ENCODE measurements at regions not wholly inside any gene's neighbourhood (a gene's known extent, or its start where the extent isn't known, plus 50 kb on each side); places are given as distances from the start of the nearest gene placed in this dataset.

- Histone ChIP-seq H3K79me2 (ENCODE audit: insufficient read depth) (no peaks in the 10 kb centered on the region), H3K4me2 (no peak overlapping the region), H3K4me3 (ENCODE audit: low read depth in 2 of 2, low read length in 1 of 2) (no peak overlapping the region), H3K9me2 (no peaks in the 10 kb centered on the region), H3K36me3 (replicated peaks in 1 of 2; ENCODE audit: control insufficient read depth in 1 of 2, insufficient read depth in 2 of 2, low read length in 1 of 2) (no peaks in the 10 kb centered on the region), H3K27me3 (ENCODE audit: insufficient read depth) (no peaks in the 10 kb centered on the region), H3K9me3 (no peaks in the 10 kb centered on the region), H3K9ac (no peak overlapping the region), H3K27ac (ENCODE audit: low read depth in 2 of 2, low read length in 1 of 2) (no peak overlapping the region), H4K20me1 (ENCODE audit: insufficient read depth) (no peaks in the 10 kb centered on the region), H2AFZ (ENCODE audit: low read depth) (no peak overlapping the region), H3K4me1 (ENCODE audit: control insufficient read depth in 1 of 2, insufficient read depth in 2 of 2, low read depth in 1 of 2, low read length in 1 of 2) (peaks cover 0 to 14% of the 10 kb centered on the region in 2 experiments; a peak in 1 of 4 replicates), H3F3A (replicated peaks; ENCODE audit: insufficient read depth) (no peaks in the 10 kb centered on the region)
- CTCF ChIA-PET: no interaction called here
- TF ChIP-seq NFIC (IDR thresholded peaks at IDR 0.05; ENCODE audit: borderline replicate concordance): no peak
- TF ChIP-seq FOXJ3 (CRISPR knock-in tag; IDR thresholded peaks at IDR 0.05): no peak
- DNase-seq: no peak
- POLR2A ChIA-PET: no interaction called here
Observed at GRCh38 chr4:98749206-98749605, 90.8 kb upstream of the TSPAN5 start.

DNA sequence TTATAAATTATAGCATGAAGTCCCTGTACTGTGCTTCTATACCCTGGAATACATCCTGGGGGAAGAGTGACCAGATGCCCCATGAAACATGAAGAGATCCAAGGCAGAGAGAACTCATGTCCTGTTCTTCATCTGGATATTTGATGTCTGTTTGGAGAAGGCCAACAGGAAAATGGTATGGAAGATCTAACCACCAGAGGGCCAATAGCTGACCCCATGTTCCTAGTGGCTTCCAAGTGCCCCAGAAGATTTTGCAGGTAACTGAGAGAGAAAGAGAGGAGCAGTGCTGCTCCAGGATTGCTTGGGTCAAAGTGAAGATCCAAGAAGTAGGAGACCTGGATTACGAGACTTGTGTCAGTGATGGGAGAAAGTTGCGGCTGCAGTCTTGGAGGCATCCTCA, 90.2 kb upstream of the TSPAN5 start:
- Histone ChIP-seq H3K9me3 (no peaks in the 10 kb centered on the region), H3K79me2 (ENCODE audit: insufficient read depth) (no peaks in the 10 kb centered on the region), H3K9ac (no peak overlapping the region), H4K20me1 (ENCODE audit: insufficient read depth) (no peaks in the 10 kb centered on the region), H3K36me3 (replicated peaks in 1 of 2; ENCODE audit: control insufficient read depth in 1 of 2, insufficient read depth in 2 of 2, low read length in 1 of 2) (no peaks in the 10 kb centered on the region), H3K4me1 (ENCODE audit: control insufficient read depth in 1 of 2, insufficient read depth in 2 of 2, low read depth in 1 of 2, low read length in 1 of 2) (peaks cover 0 to 14% of the 10 kb centered on the region in 2 experiments; a peak in 1 of 4 replicates), H3F3A (replicated peaks; ENCODE audit: insufficient read depth) (no peaks in the 10 kb centered on the region), H3K9me2 (no peaks in the 10 kb centered on the region), H3K4me2 (no peak overlapping the region), H3K4me3 (ENCODE audit: low read depth in 2 of 2, low read length in 1 of 2) (no peak overlapping the region), H2AFZ (ENCODE audit: low read depth) (no peak overlapping the region), H3K27me3 (ENCODE audit: insufficient read depth) (no peaks in the 10 kb centered on the region), H3K27ac (ENCODE audit: low read depth in 2 of 2, low read length in 1 of 2) (no peak overlapping the region)
- TF ChIP-seq, protein P1, sequence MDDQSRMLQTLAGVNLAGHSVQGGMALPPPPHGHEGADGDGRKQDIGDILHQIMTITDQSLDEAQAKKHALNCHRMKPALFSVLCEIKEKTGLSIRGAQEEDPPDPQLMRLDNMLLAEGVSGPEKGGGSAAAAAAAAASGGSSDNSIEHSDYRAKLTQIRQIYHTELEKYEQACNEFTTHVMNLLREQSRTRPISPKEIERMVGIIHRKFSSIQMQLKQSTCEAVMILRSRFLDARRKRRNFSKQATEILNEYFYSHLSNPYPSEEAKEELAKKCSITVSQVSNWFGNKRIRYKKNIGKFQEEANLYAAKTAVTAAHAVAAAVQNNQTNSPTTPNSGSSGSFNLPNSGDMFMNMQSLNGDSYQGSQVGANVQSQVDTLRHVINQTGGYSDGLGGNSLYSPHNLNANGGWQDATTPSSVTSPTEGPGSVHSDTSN (IDR thresholded peaks at IDR 0.05): no peak
- TF ChIP-seq RXRA (IDR thresholded peaks at IDR 0.05; ENCODE audit: borderline replicate concordance, low read depth) (no peak), TEAD4 (IDR thresholded peaks at IDR 0.05; ENCODE audit: borderline replicate concordance, insufficient read depth) (no peak), TAF1 (IDR thresholded peaks at IDR 0.05; ENCODE audit: borderline replicate concordance, low read depth, low read length) (no peak), FOXJ3 (CRISPR knock-in tag; IDR thresholded peaks at IDR 0.05) (no peak), NFIC (IDR thresholded peaks at IDR 0.05; ENCODE audit: borderline replicate concordance) (no peak), CHD2 (IDR thresholded peaks at IDR 0.05; ENCODE audit: low read length, partially characterized antibody) (no peak), NRF1 (IDR thresholded peaks at IDR 0.05; ENCODE audit: low read depth, low read length) (no peak), SIN3A (IDR thresholded peaks at IDR 0.05; ENCODE audit: borderline replicate concordance, low read depth, low read length) (no peak), RCOR1 (IDR thresholded peaks at IDR 0.05; ENCODE audit: low read length) (no peak), YY1 (IDR thresholded peaks at IDR 0.05; ENCODE audit: low read depth) (no peak), MEF2A (IDR thresholded peaks at IDR 0.05; ENCODE audit: borderline replicate concordance, low read depth) (no peak), FOSL2 (IDR thresholded peaks at IDR 0.05; ENCODE audit: borderline replicate concordance, low read depth) (no peak)
- TF ChIP-seq, protein P2, sequence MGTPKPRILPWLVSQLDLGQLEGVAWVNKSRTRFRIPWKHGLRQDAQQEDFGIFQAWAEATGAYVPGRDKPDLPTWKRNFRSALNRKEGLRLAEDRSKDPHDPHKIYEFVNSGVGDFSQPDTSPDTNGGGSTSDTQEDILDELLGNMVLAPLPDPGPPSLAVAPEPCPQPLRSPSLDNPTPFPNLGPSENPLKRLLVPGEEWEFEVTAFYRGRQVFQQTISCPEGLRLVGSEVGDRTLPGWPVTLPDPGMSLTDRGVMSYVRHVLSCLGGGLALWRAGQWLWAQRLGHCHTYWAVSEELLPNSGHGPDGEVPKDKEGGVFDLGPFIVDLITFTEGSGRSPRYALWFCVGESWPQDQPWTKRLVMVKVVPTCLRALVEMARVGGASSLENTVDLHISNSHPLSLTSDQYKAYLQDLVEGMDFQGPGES (IDR thresholded peaks at IDR 0.05; ENCODE audit: low read depth, low read length): no peak
- no peak for DNase-seq
- ChIA-PET POLR2A (no interaction called here), CTCF (no interaction called here)
- 96% methylated on average over 2 of the region's 2 CpGs for WGBS (ENCODE audit: low lambda C conversion rate)

Data from SK-N-SH (cell line).